GM23248 (cell line): ENCODE measurements at regions not wholly inside any gene's neighbourhood (a gene's known extent, or its start where the extent isn't known, plus 50 kb on each side); places are given as distances from the start of the nearest gene placed in this dataset.

Source experiments
- EZH2 ChIP-seq: fragments of 200-600 bp; sonication (generic); IDR thresholded peaks from 2 replicates; pipeline ENCODE4 v1.6.1; 2018; ENCODE audit warnings: antibody characterized with exemption, mild to moderate bottlenecking; ENCODE audit not compliant: insufficient read depth, poor library complexity, severe bottlenecking
- EZH2phosphoT487 ChIP-seq: fragments of 200-600 bp; sonication (generic); IDR thresholded peaks from 2 replicates; pipeline ENCODE4 v1.6.1; 2018; ENCODE audit warnings: antibody characterized with exemption, moderate library complexity, mild to moderate bottlenecking, low read depth; ENCODE audit not compliant: insufficient read depth

GRCh38 chr9:82445556-82445955 is 457.0 kb downstream of the SPATA31D1 start:
- no peak for TF ChIP-seq EZH2phosphoT487
- no peak for TF ChIP-seq EZH2
